HepG2 (cell line): ENCODE measurements at regions not wholly inside any gene's neighbourhood (a gene's known extent, or its start where the extent isn't known, plus 50 kb on each side); places are given as distances from the start of the nearest gene placed in this dataset.

Experiments
- ATAC-seq: fragments of 200-7000 bp; cut with Tn5 transposase; 3 replicates; pipeline ENCODE4 v1.9.1; 2020; ENCODE audit warnings: mild to moderate bottlenecking, moderate library complexity
- BruUV-seq: library from RNA; stranded (reverse); fragments of 400-500 nt; replicated peaks from 2 replicates; lab custom pipeline; 2021; lab: Mats Ljungman, UMichigan
- CTCF ChIA-PET: fragments of 300-600 bp; formaldehyde crosslinking; extraction: SDS; loops from one replicate; lab custom pipeline; 2021; ENCODE audit warnings: low total read pairs, inconsistent platforms, low intra/inter-chr PET ratio; lab: Yijun Ruan, JAX
- POLR2A ChIA-PET: fragments of 350-600 bp; sonication (Branson Sonifier 250); formaldehyde crosslinking; loops from one replicate; lab custom pipeline; 2020; ENCODE audit warnings: antibody characterized with exemption, inconsistent platforms; lab: Yijun Ruan, JAX
- DNase-seq: peaks from one replicate; pipeline ENCODE4 v3.0.0-alpha.2; 2015; ENCODE audit warnings: low spot score
- FAIRE-seq: peaks from 3 replicates; lab custom pipeline; 2011; peaks lifted over from hg19 to GRCh38; lab: Jason Lieb, UNC
- H2AFZ ChIP-seq: one replicate; pipeline ENCODE4 v1.6.1; 2011; ENCODE audit warnings: low read length, inconsistent platforms
- H3K27ac ChIP-seq: fragments of 300-600 bp; 3 replicates; pipeline ENCODE4 v1.8.0; 2011; ENCODE audit warnings: mixed run types, mild to moderate bottlenecking, mixed read lengths, low read length, inconsistent platforms; ENCODE audit not compliant: insufficient read depth; ENCODE audit errors: extremely low read length
- H3K27me3 ChIP-seq, 2 experiments: fragments of 200-600 bp in 1 of 2; 2 replicates in 1 of 2; 3 replicates in 1 of 2; pipeline versions ENCODE4 v1.6.0 to v1.8.0; 2011; ENCODE audit warnings: low read length in 2 of 2, mild to moderate bottlenecking in 2 of 2, moderate library complexity in 2 of 2, inconsistent platforms in 1 of 2; ENCODE audit not compliant: insufficient read depth in 2 of 2, control insufficient read depth in 1 of 2
- H3K36me3 ChIP-seq, 2 experiments: fragments of 200-600 bp in 1 of 2; replicated peaks in 1 of 2; 2 replicates in 1 of 2; 3 replicates in 1 of 2; pipeline versions ENCODE4 v1.5.1 to v1.8.0; 2011; ENCODE audit warnings: low read length in 2 of 2, inconsistent platforms in 1 of 2; ENCODE audit not compliant: insufficient read depth in 2 of 2, control insufficient read depth in 1 of 2
- H3K4me1 ChIP-seq: 2 replicates; pipeline ENCODE4 v1.5.1; 2012; ENCODE audit warnings: low read length, inconsistent platforms; ENCODE audit not compliant: insufficient read depth
- H3K4me2 ChIP-seq: 2 replicates; pipeline ENCODE4 v1.6.0; 2011; ENCODE audit warnings: low read depth, low read length, inconsistent platforms
- H3K4me3 ChIP-seq, 3 experiments: fragments of 200-600 bp in 1 of 3; sonication (generic), shearing (Covaris generic) in 1 of 3; replicated peaks in 1 of 3; 2 replicates each; pipeline ENCODE4 v1.5.1; 2011 to 2016; ENCODE audit warnings: low read length in 3 of 3, inconsistent platforms in 2 of 3, low read depth in 2 of 3, mild to moderate bottlenecking in 2 of 3, control low read depth in 1 of 3, mixed read lengths in 1 of 3; ENCODE audit not compliant: insufficient read depth in 1 of 3
- H3K79me2 ChIP-seq: one replicate; pipeline ENCODE4 v1.6.1; 2011; ENCODE audit warnings: low read length, inconsistent platforms; ENCODE audit not compliant: insufficient read depth
- H3K9ac ChIP-seq: 2 replicates; pipeline ENCODE4 v1.6.0; 2011; ENCODE audit warnings: mild to moderate bottlenecking, low read depth, low read length, inconsistent platforms; ENCODE audit not compliant: insufficient read depth
- H3K9me3 ChIP-seq: 2 replicates; pipeline ENCODE4 v1.5.1; 2012; ENCODE audit warnings: mild to moderate bottlenecking, low read length
- H4K20me1 ChIP-seq: 2 replicates; pipeline ENCODE4 v1.6.0; 2011; ENCODE audit warnings: inconsistent platforms, mild to moderate bottlenecking, low read length, moderate library complexity; ENCODE audit not compliant: insufficient read depth
- ARHGAP35 ChIP-seq: sonication (generic); formaldehyde crosslinking; IDR thresholded peaks from 2 replicates; pipeline ENCODE4 v1.9.0; 2022; ENCODE audit warnings: mild to moderate bottlenecking, inconsistent platforms, moderate library complexity, missing genetic modification reagents, borderline replicate concordance
- GATAD1 ChIP-seq: IDR thresholded peaks from 2 replicates; pipeline ENCODE4 v1.6.1; 2016; ENCODE audit warnings: missing genetic modification reagents, missing compliant biosample characterization
- HDAC2 ChIP-seq: sonication (generic); formaldehyde crosslinking; IDR thresholded peaks from 2 replicates; pipeline ENCODE4 v1.4.0; 2020; ENCODE audit warnings: missing genetic modification reagents
- HDAC6 ChIP-seq: fragments of 200-600 bp; sonication (generic); IDR thresholded peaks from 2 replicates; pipeline ENCODE4 v1.7.0; 2017; ENCODE audit warnings: mild to moderate bottlenecking, antibody characterized with exemption, low read length, low read depth
- MAFG ChIP-seq: sonication (generic); formaldehyde crosslinking; IDR thresholded peaks from 2 replicates; pipeline ENCODE4 v1.5.1; 2020; ENCODE audit warnings: mild to moderate bottlenecking, missing genetic modification reagents
- RFXANK ChIP-seq: IDR thresholded peaks from 2 replicates; pipeline ENCODE4 v1.6.1; 2016
- ZNF790 ChIP-seq: sonication (generic); formaldehyde crosslinking; IDR thresholded peaks from 2 replicates; pipeline ENCODE4 v1.8.0; 2022; ENCODE audit warnings: missing genetic modification reagents, mild to moderate bottlenecking, borderline replicate concordance
- in situ Hi-C: cut with HindIII; loops from 2 replicates; pipeline ENCODE4 v1.10.0; 2017; ENCODE audit warnings: low pct_unique_long_range_greater_than_20kb; ENCODE audit not compliant: extremely low pct_ligation_motif_present
- intact Hi-C: fragments of 100-400 bp; cut with micrococcal nuclease; formaldehyde crosslinking; loops from one replicate; pipeline ENCODE4 v1.10.0; 2022; ENCODE audit not compliant: unreplicated experiment
- TF ChIP-seq, protein P1 (sequence below): sonication (generic); formaldehyde crosslinking; IDR thresholded peaks from 2 replicates; pipeline ENCODE4 v1.4.0; 2020; ENCODE audit warnings: missing genetic modification reagents, borderline replicate concordance
- TF ChIP-seq, protein P2 (sequence below), 2 experiments: fragments of 450-650 bp in 1 of 2; sonication (generic) in 1 of 2; formaldehyde crosslinking in 1 of 2; IDR thresholded peaks; 2 replicates each; pipeline versions ENCODE4 v1.6.1 to v1.8.0; 2016 to 2022; ENCODE audit warnings: antibody characterized with exemption in 1 of 2, mild to moderate bottlenecking in 1 of 2, missing genetic modification reagents in 1 of 2

DNA sequence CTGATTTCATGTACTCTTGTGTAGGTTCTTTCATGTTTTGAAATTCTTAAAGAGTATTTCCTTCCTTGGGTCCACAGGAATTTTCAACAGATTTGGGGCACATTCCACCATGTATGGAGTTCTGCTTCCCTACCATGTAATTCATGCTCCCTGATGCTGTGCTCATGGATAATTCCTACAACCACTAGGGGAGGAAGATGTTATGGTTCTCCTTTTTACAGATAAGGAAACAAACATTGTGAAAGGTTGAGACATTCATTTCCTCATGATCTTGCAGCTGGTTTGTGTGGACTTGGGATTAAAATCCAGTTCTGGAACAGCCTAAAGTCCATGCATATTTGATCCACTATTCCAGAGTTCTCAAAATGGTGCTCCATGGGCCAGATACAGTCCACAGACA, 174.9 kb upstream of the FRMD4B start:
- POLR2A ChIA-PET = no interaction called here
- Histone ChIP-seq H3K36me3 (no peaks in the 10 kb centered on the region), H3K27me3 (no peaks in the 10 kb centered on the region), H3K79me2 (no peaks in the 10 kb centered on the region), H4K20me1 (no peaks in the 10 kb centered on the region), H3K9ac (no peak overlapping the region), H3K4me3 (no peak overlapping the region), H2AFZ (no peak overlapping the region), H3K4me2 (no peak overlapping the region), H3K4me1 (no peaks in the 10 kb centered on the region), H3K9me3 (no peaks in the 10 kb centered on the region), H3K27ac (no peak overlapping the region)
- in situ Hi-C loops (no loop called here), intact Hi-C loops (no loop called here)
- ATAC-seq = no peak
- DNase-seq = no peak
- CTCF ChIA-PET = no interaction called here
- no TSS peak for BruUV-seq
- no peak for FAIRE-seq
- TF ChIP-seq RFXANK (CRISPR knock-in tag) (no peak), HDAC2 (CRISPR knock-in tag) (no peak), MAFG (CRISPR knock-in tag) (no peak), HDAC6 (no peak), GATAD1 (no peak), ZNF790 (CRISPR knock-in tag) (no peak), ARHGAP35 (CRISPR knock-in tag) (no peak)
- TF ChIP-seq, protein P1, sequence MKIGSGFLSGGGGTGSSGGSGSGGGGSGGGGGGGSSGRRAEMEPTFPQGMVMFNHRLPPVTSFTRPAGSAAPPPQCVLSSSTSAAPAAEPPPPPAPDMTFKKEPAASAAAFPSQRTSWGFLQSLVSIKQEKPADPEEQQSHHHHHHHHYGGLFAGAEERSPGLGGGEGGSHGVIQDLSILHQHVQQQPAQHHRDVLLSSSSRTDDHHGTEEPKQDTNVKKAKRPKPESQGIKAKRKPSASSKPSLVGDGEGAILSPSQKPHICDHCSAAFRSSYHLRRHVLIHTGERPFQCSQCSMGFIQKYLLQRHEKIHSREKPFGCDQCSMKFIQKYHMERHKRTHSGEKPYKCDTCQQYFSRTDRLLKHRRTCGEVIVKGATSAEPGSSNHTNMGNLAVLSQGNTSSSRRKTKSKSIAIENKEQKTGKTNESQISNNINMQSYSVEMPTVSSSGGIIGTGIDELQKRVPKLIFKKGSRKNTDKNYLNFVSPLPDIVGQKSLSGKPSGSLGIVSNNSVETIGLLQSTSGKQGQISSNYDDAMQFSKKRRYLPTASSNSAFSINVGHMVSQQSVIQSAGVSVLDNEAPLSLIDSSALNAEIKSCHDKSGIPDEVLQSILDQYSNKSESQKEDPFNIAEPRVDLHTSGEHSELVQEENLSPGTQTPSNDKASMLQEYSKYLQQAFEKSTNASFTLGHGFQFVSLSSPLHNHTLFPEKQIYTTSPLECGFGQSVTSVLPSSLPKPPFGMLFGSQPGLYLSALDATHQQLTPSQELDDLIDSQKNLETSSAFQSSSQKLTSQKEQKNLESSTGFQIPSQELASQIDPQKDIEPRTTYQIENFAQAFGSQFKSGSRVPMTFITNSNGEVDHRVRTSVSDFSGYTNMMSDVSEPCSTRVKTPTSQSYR = no peak
- TF ChIP-seq, protein P2, sequence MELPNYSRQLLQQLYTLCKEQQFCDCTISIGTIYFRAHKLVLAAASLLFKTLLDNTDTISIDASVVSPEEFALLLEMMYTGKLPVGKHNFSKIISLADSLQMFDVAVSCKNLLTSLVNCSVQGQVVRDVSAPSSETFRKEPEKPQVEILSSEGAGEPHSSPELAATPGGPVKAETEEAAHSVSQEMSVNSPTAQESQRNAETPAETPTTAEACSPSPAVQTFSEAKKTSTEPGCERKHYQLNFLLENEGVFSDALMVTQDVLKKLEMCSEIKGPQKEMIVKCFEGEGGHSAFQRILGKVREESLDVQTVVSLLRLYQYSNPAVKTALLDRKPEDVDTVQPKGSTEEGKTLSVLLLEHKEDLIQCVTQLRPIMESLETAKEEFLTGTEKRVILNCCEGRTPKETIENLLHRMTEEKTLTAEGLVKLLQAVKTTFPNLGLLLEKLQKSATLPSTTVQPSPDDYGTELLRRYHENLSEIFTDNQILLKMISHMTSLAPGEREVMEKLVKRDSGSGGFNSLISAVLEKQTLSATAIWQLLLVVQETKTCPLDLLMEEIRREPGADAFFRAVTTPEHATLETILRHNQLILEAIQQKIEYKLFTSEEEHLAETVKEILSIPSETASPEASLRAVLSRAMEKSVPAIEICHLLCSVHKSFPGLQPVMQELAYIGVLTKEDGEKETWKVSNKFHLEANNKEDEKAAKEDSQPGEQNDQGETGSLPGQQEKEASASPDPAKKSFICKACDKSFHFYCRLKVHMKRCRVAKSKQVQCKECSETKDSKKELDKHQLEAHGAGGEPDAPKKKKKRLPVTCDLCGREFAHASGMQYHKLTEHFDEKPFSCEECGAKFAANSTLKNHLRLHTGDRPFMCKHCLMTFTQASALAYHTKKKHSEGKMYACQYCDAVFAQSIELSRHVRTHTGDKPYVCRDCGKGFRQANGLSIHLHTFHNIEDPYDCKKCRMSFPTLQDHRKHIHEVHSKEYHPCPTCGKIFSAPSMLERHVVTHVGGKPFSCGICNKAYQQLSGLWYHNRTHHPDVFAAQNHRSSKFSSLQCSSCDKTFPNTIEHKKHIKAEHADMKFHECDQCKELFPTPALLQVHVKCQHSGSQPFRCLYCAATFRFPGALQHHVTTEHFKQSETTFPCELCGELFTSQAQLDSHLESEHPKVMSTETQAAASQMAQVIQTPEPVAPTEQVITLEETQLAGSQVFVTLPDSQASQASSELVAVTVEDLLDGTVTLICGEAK (IDR thresholded peaks at IDR 0.05) = no peak
- TF ChIP-seq, protein P2 (CRISPR knock-in tag; IDR thresholded peaks at IDR 0.05) = no peak
